DMS153 (cell line): ENCODE measurements at regions not wholly inside any gene's neighbourhood (a gene's known extent, or its start where the extent isn't known, plus 50 kb on each side); places are given as distances from the start of the nearest gene placed in this dataset.
"Not testable (repeated sequence)": the region's sequence is repeated elsewhere in the genome, so short reads cannot be mapped to it uniquely, and the experiment has no call there.

ENCODE experiments used
- DNase-seq: peaks from one replicate; lab custom pipeline; 2025; lab: John Stamatoyannopoulos, UW

DNA sequence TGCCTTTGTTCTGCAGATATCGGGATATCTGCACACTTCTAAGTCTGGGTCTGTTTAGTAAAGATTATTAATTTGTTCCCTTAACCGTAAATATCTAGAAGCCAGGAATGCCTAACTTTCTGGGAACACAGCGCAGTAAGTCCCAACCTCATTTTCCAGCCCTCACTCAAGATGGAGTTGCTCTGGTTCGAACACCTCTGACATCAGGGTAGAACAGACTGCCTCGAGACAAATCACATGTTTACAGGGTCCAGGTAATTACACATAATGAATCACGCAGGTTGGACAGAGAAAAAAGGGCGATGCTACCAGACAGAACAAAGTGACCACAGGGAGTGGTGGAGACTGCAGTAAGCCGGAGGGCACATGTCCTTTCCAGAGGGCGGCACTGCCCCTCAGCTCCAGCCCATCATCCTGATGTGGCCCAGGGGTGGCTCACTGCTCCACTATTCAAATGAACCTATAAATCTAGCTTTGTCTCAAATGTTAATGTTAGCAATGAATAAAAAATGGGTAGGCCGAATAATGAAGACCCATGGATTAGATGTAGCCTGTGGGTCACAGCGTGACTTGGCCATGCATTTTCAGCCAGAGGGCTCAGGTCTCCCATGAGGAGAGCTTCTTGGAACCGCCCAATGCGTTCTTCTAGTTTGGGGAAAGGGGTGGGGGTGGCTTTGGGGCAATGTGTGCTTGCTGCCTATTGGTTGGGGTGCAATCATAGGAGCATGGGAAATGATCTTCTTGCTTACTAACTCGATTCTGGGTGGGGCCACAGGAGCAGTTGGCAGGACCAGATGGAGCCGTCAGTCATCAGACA, 159.0 kb upstream of the SFSWAP start:
- no peak for DNase-seq

DNA sequence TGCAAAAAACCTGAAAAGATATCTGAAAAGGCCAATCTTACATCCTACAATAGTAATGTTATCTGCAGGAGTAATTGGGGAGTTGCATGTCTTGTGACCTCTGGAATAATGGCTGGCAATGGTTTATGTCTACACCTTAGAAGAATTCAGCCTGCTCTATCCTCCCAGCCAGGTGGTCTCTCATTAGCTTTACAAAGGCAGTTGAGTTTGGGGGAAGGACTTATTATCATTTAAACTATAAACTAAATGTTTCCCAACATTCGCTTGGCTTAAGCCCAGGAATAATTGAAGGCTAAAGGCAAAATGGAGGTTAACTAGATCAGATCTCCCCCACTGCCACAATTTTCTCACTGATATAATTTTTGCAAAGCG, 158.4 kb upstream of the SFSWAP start:
- DNase-seq = no peak

DNA sequence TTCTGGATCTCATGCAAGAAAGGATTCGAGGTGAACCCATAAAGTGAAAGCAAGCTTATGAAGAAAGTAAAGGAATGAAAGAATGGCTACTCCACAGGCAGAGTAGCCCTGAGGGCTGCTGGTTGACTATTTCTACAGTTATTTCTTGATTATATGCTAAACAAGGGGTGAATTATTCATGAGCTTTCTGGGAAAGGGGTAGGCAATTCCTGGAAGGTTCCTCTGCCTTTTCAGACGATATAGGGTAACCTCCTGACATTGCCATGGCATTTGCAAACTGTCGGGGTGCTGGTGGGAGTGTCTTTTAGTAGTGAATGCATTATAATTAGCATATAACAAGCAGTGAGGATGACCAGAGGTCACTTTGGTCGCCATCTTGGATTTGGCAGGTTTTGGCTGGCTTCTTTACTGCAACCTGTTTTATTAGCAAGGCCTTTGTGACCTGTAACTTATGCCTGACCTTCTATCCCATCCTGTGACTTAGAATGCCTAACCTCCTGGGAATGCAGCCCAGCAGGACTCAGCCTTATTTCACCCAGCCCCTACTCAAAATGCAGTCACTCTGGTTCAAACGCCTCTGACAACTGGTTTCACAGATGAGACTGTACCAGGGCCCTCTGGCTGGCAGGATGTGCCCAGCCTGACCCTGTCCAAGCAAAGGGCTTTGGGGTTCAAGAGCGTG, 157.7 kb upstream of the SFSWAP start:
- no peak for DNase-seq

DNA sequence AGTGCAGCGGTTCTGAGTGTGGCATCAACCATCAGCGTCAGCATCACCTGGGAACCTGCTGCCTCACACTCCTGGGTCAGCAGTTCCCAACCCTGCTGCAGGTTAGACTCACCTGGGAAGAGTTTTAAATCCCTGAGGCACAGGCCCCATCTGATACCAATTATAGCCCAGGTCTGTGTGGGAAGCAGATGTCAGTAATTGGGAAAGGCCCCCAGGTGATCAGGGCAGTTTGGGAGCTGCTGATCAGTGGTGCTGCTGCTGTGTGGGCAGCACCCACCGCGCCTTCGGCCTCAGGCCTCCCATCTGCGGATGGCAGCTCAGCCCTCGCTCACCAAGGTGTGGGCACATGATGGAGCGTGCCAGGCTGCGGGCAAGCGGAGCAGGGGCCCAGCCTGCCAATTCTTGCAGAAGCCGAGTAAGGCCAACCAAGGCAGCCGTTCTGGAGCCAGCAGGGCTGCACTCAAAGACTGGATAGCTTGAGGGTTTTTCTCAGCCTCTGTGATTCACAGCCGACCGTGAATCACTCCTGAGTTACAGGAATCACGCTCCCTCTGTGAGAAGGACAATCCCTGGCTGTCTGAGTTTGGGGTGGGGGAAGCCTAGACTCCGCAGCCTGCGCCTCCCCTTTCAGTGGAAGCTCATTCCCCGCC, 155.6 kb upstream of the SFSWAP start:
- DNase-seq = no peak

DNA sequence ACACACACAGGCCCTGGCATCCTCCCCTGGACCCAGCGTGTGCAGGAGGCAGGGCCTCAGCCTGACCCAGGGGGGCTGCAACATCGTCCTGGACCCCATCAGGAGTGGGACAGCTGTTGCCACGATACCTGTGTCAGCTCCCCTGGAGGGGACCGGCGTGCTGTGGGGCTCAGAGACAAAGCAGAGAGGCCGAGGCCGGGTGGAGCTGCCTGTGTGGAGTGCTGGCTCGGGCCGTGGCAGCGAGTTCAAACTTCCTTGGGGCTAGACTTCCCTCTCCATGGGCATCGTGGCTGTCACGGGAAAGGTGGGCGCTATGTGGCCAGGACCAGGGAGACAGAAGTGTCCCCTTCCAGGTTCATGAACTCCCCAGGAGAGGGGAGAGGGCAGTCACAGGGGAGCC, 155.0 kb upstream of the SFSWAP start:
- DNase-seq = no peak

DNA sequence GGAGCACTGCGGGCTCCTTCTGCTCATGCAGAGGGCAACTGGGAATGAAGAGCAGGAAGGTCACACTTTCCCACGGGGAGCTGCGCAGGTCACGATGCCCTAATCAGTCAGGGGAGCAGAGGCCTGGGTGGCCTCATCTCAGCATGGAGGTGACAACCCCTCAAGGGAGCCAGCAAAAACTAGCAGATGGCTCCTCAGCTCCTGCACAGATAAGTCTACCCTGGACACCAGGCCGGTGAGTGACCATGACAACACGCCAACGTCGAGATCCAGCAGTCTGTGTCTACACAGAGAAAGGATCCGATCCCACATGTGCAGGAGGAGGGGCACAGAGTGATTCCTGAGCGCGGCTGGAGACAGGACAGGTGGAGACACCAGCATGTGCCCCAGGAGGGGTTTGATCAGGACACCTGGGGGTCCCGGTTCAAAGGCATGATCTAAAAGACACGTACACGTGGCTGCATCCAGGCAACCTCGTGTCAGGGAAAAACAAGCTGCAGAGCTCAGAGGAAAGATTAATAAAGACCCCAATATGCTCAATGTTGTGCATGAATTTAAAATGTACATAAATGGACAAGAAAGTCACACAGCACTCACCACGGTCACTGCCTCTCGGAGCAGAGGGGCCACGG, 153.7 kb upstream of the SFSWAP start:
- DNase-seq = no peak

DNA sequence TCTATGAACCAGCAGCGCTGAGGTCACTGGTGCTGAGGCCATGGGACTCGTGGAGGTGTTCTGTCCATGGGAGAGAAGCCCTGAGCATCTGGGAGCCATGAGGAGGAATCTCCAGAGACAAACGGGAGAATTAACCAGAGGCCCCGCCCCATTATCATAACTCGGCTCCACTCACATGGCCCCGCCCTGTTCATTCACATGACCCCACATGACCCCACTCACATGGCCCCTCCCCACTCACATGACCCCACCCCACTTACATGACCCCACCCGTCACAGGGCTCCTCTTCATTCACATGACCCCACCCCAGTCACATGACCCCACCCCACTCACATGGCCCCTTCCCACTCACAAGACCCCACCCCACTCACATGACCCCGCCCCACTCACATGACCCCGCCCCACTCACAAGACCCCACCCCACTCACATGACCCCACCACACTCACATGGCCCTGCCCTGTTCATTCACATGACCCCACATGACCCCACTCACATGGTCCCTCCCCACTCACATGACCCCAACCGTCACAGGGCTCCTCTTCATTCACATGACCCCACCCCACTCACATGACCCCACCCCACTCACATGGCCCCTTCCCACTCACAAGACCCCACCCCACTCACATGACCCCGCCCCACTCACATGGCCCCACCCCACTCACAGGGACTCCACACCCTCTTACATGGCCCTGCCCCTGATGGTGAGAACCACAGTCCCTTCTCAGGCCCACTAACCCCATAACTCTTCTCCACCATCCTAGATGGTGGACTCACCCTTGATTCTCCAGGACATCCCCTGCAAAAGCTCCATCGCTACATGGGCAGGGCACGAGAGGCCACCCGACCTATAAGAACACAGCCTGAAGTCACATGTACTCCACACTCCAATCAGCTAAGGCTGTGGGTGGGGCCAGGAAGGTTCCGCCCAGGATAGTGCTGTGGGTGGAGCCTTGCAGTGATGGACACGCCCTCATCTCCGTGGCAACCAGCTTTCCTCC, 151.1 kb upstream of the SFSWAP start:
- DNase-seq = no peak

DNA sequence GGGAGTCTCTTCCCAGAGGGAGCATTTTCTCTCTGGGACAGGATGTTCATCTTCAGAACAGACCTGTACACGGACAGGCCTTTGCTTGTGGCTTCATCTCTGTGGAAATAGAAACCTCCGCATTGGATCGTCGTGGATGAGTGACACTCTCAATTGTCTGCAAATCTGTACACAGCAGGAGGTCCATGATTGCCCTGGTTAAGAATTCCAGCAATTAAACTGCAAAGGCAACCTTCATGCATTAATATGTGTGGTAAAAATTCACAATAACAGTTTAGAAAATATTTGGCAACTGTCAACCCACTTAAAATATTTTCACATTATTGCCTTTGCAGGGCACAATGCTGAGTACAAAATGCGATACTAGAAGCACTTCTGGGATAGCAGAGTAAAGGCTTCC, 149.8 kb upstream of the SFSWAP start:
- no peak for DNase-seq

DNA sequence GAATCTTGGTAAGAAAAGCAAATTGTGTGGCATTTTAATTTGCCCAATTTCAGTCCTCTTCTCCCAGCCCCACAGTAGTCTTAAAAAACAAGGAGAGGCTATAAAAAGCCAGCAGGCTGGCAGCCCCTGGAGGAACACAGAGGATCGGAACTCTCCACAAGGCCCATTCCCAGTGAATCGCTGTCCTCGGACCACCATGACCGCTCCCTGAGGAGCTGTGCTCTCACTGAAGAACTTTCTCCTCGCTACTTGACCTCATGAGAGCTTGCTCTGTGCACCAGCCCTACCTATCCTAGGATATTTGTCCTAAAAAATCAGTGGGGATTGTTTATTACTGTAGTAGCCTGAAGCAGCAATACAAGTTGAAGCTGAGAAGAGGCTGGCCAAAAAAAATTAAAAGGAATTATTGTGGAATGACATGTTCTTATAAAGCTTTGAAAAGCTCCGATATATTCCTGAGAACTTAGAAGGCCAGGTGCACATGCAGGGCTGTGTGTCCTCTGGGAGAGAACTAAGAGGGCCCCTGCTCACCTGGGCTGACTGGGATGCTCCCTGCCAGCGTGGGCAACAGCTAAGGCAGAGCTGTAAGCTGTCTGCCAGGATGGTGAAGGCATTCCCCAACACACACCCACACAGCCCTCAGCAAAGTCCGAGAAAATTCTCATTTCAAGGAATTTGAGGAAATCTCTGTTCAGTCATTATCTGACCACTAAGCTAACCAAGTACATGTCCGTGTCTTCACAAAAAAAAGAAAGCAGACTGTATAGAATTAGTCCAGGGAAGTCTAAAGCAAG, 148.8 kb upstream of the SFSWAP start:
- no peak for DNase-seq

DNA sequence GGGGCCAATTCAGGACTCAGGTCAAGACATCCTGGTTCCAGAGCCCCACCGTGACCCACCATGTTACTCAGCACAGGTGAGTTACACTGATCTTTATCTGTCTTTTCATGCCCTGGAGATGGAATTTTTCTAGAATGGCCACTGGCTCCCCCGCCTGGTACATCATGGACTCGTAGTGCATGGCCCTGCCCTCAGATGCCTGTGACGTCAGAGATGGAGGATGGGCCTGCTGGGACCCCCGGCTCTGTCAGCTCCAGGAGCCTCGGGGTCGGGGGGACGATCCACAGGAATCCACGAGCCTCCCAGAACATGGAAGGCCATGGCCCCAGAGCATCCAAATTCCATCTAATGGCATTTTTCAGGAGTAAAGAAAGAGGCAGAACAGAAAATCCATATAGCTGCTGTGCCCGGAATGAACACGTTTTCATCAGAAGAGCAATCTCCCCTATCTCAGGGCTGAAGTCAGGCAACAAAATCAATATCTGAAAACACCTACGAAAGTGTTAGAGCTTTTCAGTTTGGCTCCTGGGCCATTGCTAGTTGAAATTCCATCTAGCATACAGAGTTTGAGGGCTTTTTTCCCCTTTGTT, 146.7 kb upstream of the SFSWAP start:
- DNase-seq = not testable (repeated sequence)

DNA sequence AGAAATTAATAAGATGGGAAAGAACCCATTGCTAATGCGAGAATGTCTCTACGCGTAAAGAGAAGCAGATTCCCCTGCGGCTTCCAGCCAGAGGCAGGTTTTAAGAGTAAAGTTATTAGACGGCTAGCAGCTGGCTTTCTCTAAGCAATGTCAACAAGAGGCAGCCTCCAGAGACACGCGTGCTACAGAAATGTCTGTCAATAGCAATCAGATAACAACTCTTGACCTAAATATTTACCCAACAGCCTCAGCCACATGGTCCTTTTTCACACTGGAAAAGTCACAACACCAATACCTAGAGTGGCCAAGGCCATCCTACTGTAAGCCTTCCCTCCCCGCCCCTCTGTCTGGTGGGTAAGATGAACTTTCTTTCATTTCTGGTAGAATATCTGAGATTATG, 146.0 kb upstream of the SFSWAP start:
- DNase-seq = peak; percentile 49

DNA sequence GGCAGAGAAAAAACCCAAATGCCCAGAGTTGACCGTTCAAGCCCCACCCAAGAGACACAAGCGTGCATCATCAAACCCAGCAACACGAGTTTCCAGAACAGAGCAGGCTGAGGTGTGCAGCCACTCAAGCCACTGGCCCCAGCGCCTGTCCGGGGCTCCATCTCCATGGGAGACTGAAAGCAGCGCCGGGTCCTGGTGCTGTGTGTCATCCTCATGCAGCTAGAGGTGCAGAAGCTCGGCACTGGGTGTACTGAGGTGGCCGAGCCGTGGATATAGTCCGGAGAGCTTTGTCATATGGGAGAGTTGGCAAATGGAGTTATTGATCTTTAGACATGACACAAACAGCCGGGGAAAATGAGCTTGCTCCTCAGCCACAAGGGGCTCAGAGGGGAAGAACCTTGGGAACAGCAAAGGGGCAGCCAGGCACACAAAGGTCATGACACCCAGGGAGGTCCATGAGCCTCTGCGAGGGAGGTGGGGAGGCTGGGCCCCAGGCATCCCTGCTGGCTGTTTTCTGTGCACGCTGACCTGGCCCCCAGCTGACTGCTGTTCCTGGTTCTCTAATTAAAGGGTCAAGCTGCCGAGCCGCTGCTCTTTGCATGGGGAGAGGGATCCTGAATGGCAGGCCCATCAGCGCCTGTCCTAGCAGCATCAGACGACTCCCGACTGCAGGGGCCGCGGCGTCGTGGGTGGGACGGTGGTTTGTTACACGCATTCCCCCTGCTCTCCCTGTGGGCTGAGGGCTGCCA, 145.4 kb upstream of the SFSWAP start:
- no peak for DNase-seq

DNA sequence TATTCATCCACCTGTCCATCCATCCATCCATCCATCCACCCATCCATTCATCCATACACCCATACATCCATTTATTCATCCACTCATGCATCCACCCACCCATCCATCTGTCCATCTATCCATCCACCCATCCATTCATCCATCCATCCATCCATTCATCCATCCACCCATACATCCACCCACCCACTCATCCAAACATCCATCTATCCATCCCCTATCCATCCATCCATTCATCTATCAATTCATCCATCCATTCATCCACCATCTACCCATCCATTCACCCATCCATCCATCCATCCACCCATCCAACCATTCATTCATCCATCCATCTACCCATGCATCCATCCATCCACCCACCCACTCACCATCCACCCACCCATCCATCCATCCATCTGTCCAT, 142.6 kb upstream of the SFSWAP start:
- DNase-seq = no peak

DNA sequence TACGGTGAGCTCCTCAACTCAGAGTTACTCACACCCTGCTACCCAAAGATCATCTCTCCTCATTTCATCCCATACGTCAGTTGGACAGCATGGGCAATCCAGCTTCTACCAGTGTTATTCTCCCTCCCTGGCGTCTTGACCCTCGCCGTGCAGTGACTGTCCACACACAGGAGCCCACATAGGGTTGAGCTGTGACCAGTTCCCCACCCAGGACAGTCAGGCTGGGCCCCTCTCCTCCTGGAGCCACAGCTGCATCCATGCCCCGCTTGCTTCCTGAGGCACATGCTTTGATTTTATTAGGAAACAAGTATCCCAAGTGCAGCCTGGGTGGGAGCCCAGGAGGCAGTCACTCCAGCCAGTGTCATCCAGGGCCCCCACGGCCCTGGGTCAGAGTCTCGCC, 140.3 kb upstream of the SFSWAP start:
- DNase-seq = no peak

DNA sequence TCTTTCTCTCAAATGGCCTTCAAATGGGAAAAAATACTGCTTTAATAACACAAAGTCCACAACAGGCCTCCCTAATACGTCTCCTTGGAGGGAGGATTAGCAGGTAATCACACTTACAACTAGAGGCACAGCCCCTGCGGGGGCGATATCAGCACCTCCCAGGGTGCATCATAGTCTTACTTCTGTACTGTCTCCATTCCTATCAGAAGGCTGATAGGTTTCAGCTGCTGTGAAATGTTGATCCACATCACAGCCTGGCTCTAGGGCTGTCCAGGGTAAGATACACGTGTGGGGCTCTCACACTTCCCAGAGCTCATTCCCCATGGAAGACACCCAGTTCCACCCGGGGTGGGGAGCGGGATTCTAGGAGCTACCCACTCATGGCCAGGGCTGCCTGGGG, 139.1 kb upstream of the SFSWAP start:
- no peak for DNase-seq

DNA sequence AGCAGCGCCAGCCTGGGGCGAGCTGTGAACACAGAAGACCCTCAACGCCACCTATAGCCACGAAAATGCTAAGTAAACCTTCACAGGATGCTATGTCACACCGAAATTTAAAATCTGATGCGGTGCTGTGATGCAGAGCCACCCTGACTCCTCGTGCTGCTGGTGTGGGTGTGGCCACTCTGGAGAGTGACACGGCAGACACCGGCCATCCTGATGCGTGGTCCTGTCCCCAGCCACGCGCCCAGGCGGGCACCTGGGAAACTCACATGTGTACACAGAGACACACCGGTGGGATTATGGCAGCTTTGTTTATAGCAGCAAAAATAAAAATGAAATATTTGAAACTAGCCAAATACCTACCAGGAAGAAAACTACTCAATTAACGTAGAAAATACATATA, 138.3 kb upstream of the SFSWAP start:
- DNase-seq = no peak

DNA sequence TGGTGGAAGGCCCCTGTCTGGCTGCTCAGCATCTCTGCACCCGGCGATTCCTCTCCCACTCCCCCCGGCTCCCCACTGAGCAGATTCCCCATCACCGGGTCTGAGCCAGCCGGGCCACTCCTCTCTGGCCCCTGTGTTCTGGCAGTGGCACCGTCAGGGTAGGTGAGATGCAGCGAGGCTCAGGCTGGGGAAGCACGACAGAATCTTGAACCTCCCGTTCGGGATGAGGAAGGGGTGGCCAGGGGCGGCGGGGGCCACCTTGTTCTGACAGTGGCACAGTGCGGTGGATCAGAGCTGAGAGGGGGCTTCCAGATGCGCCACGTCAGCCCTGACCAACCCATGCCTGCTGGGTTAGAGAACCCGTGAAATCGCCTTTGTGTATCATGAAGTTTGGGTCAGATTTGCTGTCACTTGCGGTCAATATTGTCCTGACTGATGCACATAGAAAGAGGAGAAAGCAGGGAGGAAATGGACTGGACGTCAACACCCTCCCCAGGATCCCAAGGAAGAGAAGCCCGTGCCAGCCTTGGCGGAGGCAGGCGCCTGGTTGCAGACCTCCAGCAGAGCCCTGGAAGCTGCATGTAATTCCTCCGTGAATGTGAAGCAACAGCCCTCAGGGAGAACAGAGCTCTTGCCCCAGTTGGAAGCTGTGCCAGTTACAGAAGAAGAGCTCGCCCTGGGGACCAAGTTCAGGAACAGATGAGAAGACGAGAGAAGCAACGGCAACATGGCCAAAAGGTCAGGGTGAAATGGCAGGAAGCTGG, 137.1 kb upstream of the SFSWAP start:
- no peak for DNase-seq

DNA sequence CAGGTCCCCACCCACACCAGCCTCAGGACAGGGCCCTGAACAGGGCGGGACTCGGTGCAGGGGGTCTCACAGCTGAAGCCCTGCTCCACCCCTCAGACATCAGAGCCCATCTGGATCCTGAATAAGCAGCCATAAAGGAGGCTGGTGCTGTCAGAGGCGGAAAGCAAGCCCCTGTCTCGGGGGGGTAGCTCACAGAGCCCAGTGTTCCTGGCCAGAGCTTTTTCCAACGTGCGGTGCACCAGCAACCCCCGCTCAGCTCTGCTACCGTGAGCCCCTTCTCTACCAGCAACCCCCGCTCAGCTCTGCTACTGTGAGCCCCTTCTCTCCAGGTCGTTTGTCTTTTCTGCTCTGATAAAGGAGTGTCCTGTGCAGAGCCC, 136.5 kb upstream of the SFSWAP start:
- DNase-seq = no peak

DNA sequence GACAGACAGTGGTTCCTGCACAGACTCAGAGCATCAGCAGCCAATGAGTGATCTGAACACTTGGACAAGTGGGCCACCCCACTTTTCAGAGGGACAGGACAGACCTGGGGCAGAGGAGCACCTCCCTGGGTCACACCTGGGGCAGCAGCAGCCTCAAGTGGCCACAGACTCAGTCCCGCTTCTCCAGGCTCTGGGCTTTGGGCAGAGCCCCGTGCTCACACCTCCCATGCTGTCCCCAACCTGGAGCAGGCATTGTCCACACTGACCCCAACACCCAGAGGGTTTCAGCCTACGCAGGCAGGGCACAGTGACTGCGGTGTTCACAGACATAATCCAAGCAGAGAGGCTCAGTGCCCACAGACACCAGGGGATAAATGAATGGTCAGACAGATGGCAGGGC, 135.5 kb upstream of the SFSWAP start:
- no peak for DNase-seq
